HG03439 (cell line): ENCODE measurements at regions not wholly inside any gene's neighbourhood (a gene's known extent, or its start where the extent isn't known, plus 50 kb on each side); places are given as distances from the start of the nearest gene placed in this dataset.

Experiments used
- ATAC-seq: cut with Tn5 transposase; IDR thresholded peaks from one replicate; pipeline ENCODE4 v1.9.1; 2021; ENCODE audit warnings: mild to moderate bottlenecking, moderate library complexity; ENCODE audit not compliant: unreplicated experiment

- no peak for ATAC-seq
These were observed 383.5 kb downstream of the RASEF start for GRCh38 chr9:82679472-82679871.

GRCh38 chr9:82680179-82680935, 382.6 kb downstream of the RASEF start:
- no peak for ATAC-seq

GRCh38 chr9:82681809-82682208, 381.1 kb downstream of the RASEF start:
- ATAC-seq: no peak

GRCh38 chr9:82682431-82682830, 380.5 kb downstream of the RASEF start:
- ATAC-seq: no peak

GRCh38 chr9:82695704-82696103, 367.2 kb downstream of the RASEF start:
- ATAC-seq: no peak

- ATAC-seq: no peak
These were observed 356.2 kb downstream of the RASEF start for GRCh38 chr9:82706786-82707185.

- no peak for ATAC-seq
These were observed 346.1 kb downstream of the RASEF start for GRCh38 chr9:82716821-82717220.

- ATAC-seq: no peak
These were observed 342.4 kb downstream of the RASEF start for GRCh38 chr9:82720515-82720914.

- ATAC-seq: no peak
These were observed 341.3 kb downstream of the RASEF start for GRCh38 chr9:82721593-82721992.

GRCh38 chr9:82722051-82722450, 340.9 kb downstream of the RASEF start:
- ATAC-seq: no peak

GRCh38 chr9:82722561-82722960, 340.4 kb downstream of the RASEF start:
- ATAC-seq: no peak

- no peak for ATAC-seq
These were observed 336.3 kb downstream of the RASEF start for GRCh38 chr9:82726424-82727276.

GRCh38 chr9:82729141-82729540, 333.8 kb downstream of the RASEF start:
- ATAC-seq: no peak

- no peak for ATAC-seq
These were observed 332.9 kb downstream of the RASEF start for GRCh38 chr9:82729991-82730589.

- ATAC-seq: no peak
These were observed 330.0 kb downstream of the RASEF start for GRCh38 chr9:82732928-82733327.

- ATAC-seq: no peak
These were observed 326.8 kb downstream of the RASEF start for GRCh38 chr9:82736126-82736525.

GRCh38 chr9:82736701-82737100, 326.2 kb downstream of the RASEF start:
- no peak for ATAC-seq

GRCh38 chr9:82745919-82746318, 317.0 kb downstream of the RASEF start:
- no peak for ATAC-seq

- no peak for ATAC-seq
These were observed 312.5 kb downstream of the RASEF start for GRCh38 chr9:82750411-82750913.

- ATAC-seq: no peak
These were observed 305.0 kb downstream of the RASEF start for GRCh38 chr9:82757924-82758323.

- no peak for ATAC-seq
These were observed 301.9 kb downstream of the RASEF start for GRCh38 chr9:82761027-82761426.

GRCh38 chr9:82761956-82762355, 301.0 kb downstream of the RASEF start:
- ATAC-seq: no peak
